GM21576 (cell line): ENCODE measurements at regions not wholly inside any gene's neighbourhood (a gene's known extent, or its start where the extent isn't known, plus 50 kb on each side); places are given as distances from the start of the nearest gene placed in this dataset.

Source experiments
- ATAC-seq: cut with Tn5 transposase; IDR thresholded peaks from one replicate; pipeline ENCODE4 v1.9.1; 2021; ENCODE audit warnings: mild to moderate bottlenecking, moderate library complexity; ENCODE audit not compliant: unreplicated experiment

GRCh38 chr5:74918232-74918669 is 52.1 kb upstream of the FAM169A start:
- ATAC-seq = no peak

GRCh38 chr5:74916831-74917710 is 50.9 kb upstream of the FAM169A start:
- ATAC-seq = no peak
